ENCODE measurements at regions not wholly inside any gene's neighbourhood (a gene's known extent, or its start where the extent isn't known, plus 50 kb on each side); places are given as distances from the start of the nearest gene placed in this dataset.

DNA sequence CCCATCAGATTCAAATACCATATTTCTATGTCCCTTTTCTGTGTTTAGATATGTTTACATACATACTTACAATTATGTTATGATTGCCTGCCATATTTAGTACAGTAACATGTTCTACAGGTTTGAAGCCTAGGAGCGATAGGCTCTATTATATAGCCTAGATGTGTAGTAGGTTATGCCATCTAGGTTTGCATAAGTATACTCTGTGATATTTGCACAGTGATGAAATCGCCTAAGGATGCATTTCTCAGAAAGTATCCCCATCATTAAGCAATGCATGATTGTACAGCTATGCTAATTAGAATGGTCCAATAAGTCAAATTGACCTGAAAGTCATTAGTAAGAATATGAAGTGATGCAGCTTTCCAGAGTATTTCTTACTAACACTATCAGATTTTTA is 1171.7 kb upstream of the LRRTM3 start:
- TF ChIP-seq, protein P1, sequence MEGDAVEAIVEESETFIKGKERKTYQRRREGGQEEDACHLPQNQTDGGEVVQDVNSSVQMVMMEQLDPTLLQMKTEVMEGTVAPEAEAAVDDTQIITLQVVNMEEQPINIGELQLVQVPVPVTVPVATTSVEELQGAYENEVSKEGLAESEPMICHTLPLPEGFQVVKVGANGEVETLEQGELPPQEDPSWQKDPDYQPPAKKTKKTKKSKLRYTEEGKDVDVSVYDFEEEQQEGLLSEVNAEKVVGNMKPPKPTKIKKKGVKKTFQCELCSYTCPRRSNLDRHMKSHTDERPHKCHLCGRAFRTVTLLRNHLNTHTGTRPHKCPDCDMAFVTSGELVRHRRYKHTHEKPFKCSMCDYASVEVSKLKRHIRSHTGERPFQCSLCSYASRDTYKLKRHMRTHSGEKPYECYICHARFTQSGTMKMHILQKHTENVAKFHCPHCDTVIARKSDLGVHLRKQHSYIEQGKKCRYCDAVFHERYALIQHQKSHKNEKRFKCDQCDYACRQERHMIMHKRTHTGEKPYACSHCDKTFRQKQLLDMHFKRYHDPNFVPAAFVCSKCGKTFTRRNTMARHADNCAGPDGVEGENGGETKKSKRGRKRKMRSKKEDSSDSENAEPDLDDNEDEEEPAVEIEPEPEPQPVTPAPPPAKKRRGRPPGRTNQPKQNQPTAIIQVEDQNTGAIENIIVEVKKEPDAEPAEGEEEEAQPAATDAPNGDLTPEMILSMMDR (IDR thresholded peaks at IDR 0.05; ENCODE audit: low read length) = no peak
- TF ChIP-seq EZH2 (IDR thresholded peaks at IDR 0.05; ENCODE audit: borderline replicate concordance, low read length) = no peak
